NCI-H460 (cell line): ENCODE measurements at regions not wholly inside any gene's neighbourhood (a gene's known extent, or its start where the extent isn't known, plus 50 kb on each side); places are given as distances from the start of the nearest gene placed in this dataset.
A peak's percentile ranks its signal among the peaks of the same experiment; 100 is the strongest.

Source experiments
- DNase-seq: peaks from one replicate; pipeline ENCODE4 v3.0.0-alpha.2; 2016; ENCODE audit warnings: low read depth; ENCODE audit errors: extremely low read depth

- DNase-seq, result no peak
Observed at GRCh38 chr2:60603533-60604190, 50.2 kb upstream of the BCL11A start.

GRCh38 chr2:60604486-60605064 lies 51.1 kb upstream of the BCL11A start:
- no peak for DNase-seq

GRCh38 chr2:60605866-60606265 lies 52.4 kb upstream of the BCL11A start:
- no peak for DNase-seq

GRCh38 chr2:60608679-60609078 lies 55.2 kb upstream of the BCL11A start:
- no peak for DNase-seq

GRCh38 chr2:60612033-60612432 lies 58.6 kb upstream of the BCL11A start:
- DNase-seq, result no peak

- no peak for DNase-seq
Observed at GRCh38 chr2:60614319-60614718, 60.9 kb upstream of the BCL11A start.

GRCh38 chr2:60621688-60622429 lies 68.4 kb upstream of the BCL11A start:
- no peak for DNase-seq

GRCh38 chr2:60623040-60623439 lies 69.6 kb upstream of the BCL11A start:
- no peak for DNase-seq

GRCh38 chr2:60627412-60627811 lies 74.0 kb upstream of the BCL11A start:
- no peak for DNase-seq

GRCh38 chr2:60628026-60628425 lies 74.6 kb upstream of the BCL11A start:
- DNase-seq, result no peak

GRCh38 chr2:60628615-60629304 lies 75.3 kb upstream of the BCL11A start:
- no peak for DNase-seq

- DNase-seq, result no peak
Observed at GRCh38 chr2:60629305-60629662, 75.8 kb upstream of the BCL11A start.

GRCh38 chr2:60629801-60630385 lies 76.4 kb upstream of the BCL11A start:
- DNase-seq, result no peak

GRCh38 chr2:60633615-60634014 lies 80.2 kb upstream of the BCL11A start:
- DNase-seq, result no peak

- DNase-seq, result no peak
Observed at GRCh38 chr2:60634438-60634837, 81.0 kb upstream of the BCL11A start.

GRCh38 chr2:60641811-60642788 lies 88.6 kb upstream of the BCL11A start:
- peak; percentile 38 for DNase-seq

- DNase-seq, result no peak
Observed at GRCh38 chr2:60643747-60644146, 90.3 kb upstream of the BCL11A start.

GRCh38 chr2:60644951-60645350 lies 91.5 kb upstream of the BCL11A start:
- DNase-seq, result no peak

GRCh38 chr2:60648191-60648590 lies 94.7 kb upstream of the BCL11A start:
- DNase-seq, result no peak

- no peak for DNase-seq
Observed at GRCh38 chr2:60649721-60650120, 96.3 kb upstream of the BCL11A start.
